Fibroblast of lung (primary cell): ENCODE measurements at regions not wholly inside any gene's neighbourhood (a gene's known extent, or its start where the extent isn't known, plus 50 kb on each side); places are given as distances from the start of the nearest gene placed in this dataset.

Source experiments
- DNase-seq, 2 donors: peaks; one replicate each; pipeline versions ENCODE4 v3.0.0 to v3.0.0-alpha.2; 2010; ENCODE audit warnings: low read depth in 2 of 2
- H2AFZ ChIP-seq: 2 replicates; pipeline ENCODE4 v1.5.1; 2012; ENCODE audit warnings: low read length, control low read depth, inconsistent platforms
- H3K27ac ChIP-seq: 2 replicates; pipeline ENCODE4 v1.5.1; 2011; ENCODE audit warnings: low read length, control low read depth; ENCODE audit not compliant: insufficient read depth
- H3K27me3 ChIP-seq: 2 replicates; pipeline ENCODE4 v1.5.1; 2011; ENCODE audit warnings: mild to moderate bottlenecking, low read length; ENCODE audit not compliant: control insufficient read depth, insufficient read depth
- H3K36me3 ChIP-seq: 2 replicates; pipeline ENCODE4 v1.5.1; 2011; ENCODE audit warnings: low read length; ENCODE audit not compliant: control insufficient read depth, insufficient read depth
- H3K4me1 ChIP-seq: 2 replicates; pipeline ENCODE4 v1.5.1; 2011; ENCODE audit warnings: low read length; ENCODE audit not compliant: control insufficient read depth, insufficient read depth; ENCODE audit errors: extremely low read depth
- H3K4me2 ChIP-seq: 2 replicates; pipeline ENCODE4 v1.5.1; 2011; ENCODE audit warnings: low read length, control low read depth; ENCODE audit not compliant: insufficient read depth; ENCODE audit errors: extremely low read depth
- H3K4me3 ChIP-seq, 4 experiments: fragments of 200-600 bp in 1 of 4; sonication (generic) in 1 of 4; replicated peaks in 1 of 4; 2 replicates each; pipeline ENCODE4 v1.5.1; 2011 to 2016; ENCODE audit warnings: low read length in 4 of 4, low read depth in 3 of 4, mild to moderate bottlenecking in 3 of 4, control low read depth in 2 of 4, inconsistent platforms in 1 of 4, mixed read lengths in 1 of 4; ENCODE audit not compliant: insufficient read depth in 1 of 4; ENCODE audit errors: control extremely low read depth in 1 of 4
- H3K79me2 ChIP-seq: 2 replicates; pipeline ENCODE4 v1.5.1; 2012; ENCODE audit warnings: mild to moderate bottlenecking, low read length, inconsistent platforms; ENCODE audit not compliant: control insufficient read depth, insufficient read depth
- H3K9ac ChIP-seq: 2 replicates; pipeline ENCODE4 v1.5.1; 2011; ENCODE audit warnings: mild to moderate bottlenecking, low read length, control low read depth; ENCODE audit not compliant: insufficient read depth
- H3K9me3 ChIP-seq: 2 replicates; pipeline ENCODE4 v1.5.1; 2012; ENCODE audit warnings: low read depth, low read length; ENCODE audit not compliant: control insufficient read depth, insufficient read depth
- H4K20me1 ChIP-seq: 2 replicates; pipeline ENCODE4 v1.5.1; 2011; ENCODE audit warnings: low read length; ENCODE audit not compliant: control insufficient read depth, insufficient read depth; ENCODE audit errors: extremely low read depth
- EZH2 ChIP-seq: IDR thresholded peaks from 2 replicates; pipeline ENCODE4 v1.5.1; 2012; ENCODE audit warnings: low read length, control low read depth, mild to moderate bottlenecking; ENCODE audit errors: missing control alignments
- TF ChIP-seq, protein P1 (sequence below), 2 donors: IDR thresholded peaks in 1 of 2; conservative IDR thresholded peaks in 1 of 2; 1 replicate in 1 of 2; 2 replicates in 1 of 2; pipeline ENCODE4 v1.5.1; 2011 to 2012; ENCODE audit warnings: low read length in 2 of 2, control low read depth in 1 of 2, inconsistent platforms in 1 of 2, low read depth in 1 of 2, mild to moderate bottlenecking in 1 of 2

DNA sequence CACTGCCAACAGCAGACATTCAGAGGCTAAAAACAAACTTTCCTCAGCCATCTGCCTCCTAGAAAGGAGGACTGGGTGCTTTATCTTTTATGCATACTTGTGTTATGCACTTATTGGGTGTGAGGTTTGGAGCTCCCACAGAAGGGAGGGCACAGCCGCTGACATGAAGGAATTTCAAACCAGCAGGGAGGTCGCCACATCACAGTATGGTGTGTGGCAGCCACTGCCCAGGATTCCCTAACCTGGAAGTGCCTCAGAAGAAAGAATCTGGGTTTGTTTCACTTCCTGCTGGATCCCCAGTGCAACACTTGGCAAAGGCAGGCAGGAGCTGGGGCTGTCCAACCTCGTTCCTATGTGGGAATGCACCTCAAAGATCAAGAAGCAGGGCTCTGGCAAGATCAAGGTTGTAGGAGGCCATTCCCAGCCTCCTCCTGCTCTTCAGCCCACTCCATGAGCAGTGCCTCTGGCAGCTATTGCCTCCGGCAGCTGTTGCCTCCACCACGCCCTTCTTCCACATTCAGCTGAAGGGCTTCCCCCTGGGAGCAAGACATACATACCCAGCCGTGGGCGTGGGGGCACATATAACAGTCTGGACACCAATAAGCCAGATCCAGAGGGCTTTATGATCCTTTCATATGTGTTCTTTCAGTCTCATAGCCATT is 109.0 kb upstream of the MAMLD1 start:
- TF ChIP-seq EZH2: no peak
- TF ChIP-seq, protein P1, sequence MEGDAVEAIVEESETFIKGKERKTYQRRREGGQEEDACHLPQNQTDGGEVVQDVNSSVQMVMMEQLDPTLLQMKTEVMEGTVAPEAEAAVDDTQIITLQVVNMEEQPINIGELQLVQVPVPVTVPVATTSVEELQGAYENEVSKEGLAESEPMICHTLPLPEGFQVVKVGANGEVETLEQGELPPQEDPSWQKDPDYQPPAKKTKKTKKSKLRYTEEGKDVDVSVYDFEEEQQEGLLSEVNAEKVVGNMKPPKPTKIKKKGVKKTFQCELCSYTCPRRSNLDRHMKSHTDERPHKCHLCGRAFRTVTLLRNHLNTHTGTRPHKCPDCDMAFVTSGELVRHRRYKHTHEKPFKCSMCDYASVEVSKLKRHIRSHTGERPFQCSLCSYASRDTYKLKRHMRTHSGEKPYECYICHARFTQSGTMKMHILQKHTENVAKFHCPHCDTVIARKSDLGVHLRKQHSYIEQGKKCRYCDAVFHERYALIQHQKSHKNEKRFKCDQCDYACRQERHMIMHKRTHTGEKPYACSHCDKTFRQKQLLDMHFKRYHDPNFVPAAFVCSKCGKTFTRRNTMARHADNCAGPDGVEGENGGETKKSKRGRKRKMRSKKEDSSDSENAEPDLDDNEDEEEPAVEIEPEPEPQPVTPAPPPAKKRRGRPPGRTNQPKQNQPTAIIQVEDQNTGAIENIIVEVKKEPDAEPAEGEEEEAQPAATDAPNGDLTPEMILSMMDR (conservative IDR thresholded peaks at IDR 0.05 in 1 of 2, IDR thresholded peaks at IDR 0.05 in 1 of 2; ENCODE audit: low read depth in 1 of 2, low read length in 2 of 2): no peak
- no peaks in the 10 kb centered on the region for H4K20me1 ChIP-seq
- no peak overlapping the region for H3K4me2 ChIP-seq
- no peaks in the 10 kb centered on the region for H3K36me3 ChIP-seq
- no peaks in the 10 kb centered on the region for H3K4me1 ChIP-seq
- no peak overlapping the region for H3K9ac ChIP-seq
- H3K27me3 ChIP-seq: no peaks in the 10 kb centered on the region
- no peaks in the 10 kb centered on the region for H3K79me2 ChIP-seq
- H3K27ac ChIP-seq: no peak overlapping the region
- no peak for DNase-seq
- H2AFZ ChIP-seq: no peak overlapping the region
- no peaks in the 10 kb centered on the region for H3K9me3 ChIP-seq
- no peak overlapping the region for H3K4me3 ChIP-seq

DNA sequence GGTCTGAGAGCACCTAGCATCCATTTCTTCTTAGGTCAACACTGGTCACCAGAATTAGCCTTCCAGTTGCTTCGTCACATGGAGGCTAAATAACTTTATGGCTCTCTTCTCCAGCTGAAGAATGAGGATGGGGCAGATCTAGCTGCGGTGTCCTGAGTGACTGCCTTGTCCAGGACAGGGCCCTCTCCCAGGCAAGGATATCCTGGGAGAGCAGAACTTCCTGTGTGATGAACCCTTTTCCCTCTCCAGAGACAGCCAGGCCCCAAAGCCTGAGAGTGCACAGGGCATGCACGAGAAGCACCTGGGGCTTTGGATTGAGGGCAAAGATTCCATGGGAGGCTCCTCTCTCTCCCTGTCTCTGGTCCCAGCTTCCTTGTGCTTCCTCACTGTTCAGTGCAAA is 108.2 kb upstream of the MAMLD1 start:
- Histone ChIP-seq H3K9ac (no peak overlapping the region), H2AFZ (no peak overlapping the region), H4K20me1 (no peaks in the 10 kb centered on the region), H3K27me3 (no peaks in the 10 kb centered on the region), H3K9me3 (no peaks in the 10 kb centered on the region), H3K79me2 (no peaks in the 10 kb centered on the region), H3K4me1 (no peaks in the 10 kb centered on the region), H3K27ac (no peak overlapping the region), H3K4me2 (no peak overlapping the region), H3K36me3 (no peaks in the 10 kb centered on the region), H3K4me3 (no peak overlapping the region)
- DNase-seq: no peak
- TF ChIP-seq EZH2: no peak
- TF ChIP-seq, protein P1 (conservative IDR thresholded peaks at IDR 0.05 in 1 of 2, IDR thresholded peaks at IDR 0.05 in 1 of 2; ENCODE audit: low read depth in 1 of 2, low read length in 2 of 2): no peak

DNA sequence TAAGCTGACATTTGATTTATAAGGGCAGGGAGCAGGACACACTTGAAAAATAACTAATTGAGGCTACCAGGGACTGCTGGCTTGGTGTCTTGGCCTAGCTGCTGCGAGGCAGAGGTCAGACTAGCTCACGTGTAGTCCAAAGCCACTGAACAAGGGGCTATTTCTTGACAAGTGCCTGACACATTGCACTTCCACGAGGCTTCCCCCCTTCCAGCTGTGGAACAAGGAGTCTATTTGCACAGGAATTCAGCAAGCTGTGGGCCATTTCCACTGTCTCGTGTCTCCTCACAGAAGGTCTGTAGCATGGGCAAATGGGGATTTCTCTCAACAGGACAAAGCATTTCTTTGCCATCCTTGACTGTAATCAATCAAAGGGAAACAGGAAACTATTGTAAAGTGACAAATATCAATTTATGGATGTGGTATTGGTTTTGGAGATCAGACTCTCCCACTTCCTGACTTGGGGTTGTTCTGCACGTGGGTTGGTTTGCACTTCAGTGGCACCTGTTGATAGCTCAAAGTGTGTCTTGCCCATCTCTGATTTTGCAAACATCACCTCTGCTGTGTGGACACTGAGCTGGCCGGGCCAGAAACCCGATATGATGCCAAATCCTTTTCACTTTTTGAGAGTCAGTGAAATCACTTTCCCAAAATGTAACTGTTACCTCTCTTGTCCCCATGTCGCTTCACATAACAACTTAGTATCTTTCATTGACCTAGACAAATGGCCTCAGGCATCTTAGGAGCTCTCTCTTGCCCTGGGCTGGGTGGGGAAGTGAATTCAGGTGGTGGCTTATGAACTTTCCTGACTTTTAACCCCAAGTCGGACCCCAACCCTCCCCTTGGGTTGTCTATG is 107.4 kb upstream of the MAMLD1 start:
- no peak overlapping the region for H3K9ac ChIP-seq
- no peak for TF ChIP-seq EZH2
- TF ChIP-seq, protein P1 (conservative IDR thresholded peaks at IDR 0.05 in 1 of 2, IDR thresholded peaks at IDR 0.05 in 1 of 2; ENCODE audit: low read depth in 1 of 2, low read length in 2 of 2): no peak
- H3K9me3 ChIP-seq: no peaks in the 10 kb centered on the region
- H3K27me3 ChIP-seq: no peaks in the 10 kb centered on the region
- no peaks in the 10 kb centered on the region for H3K4me1 ChIP-seq
- no peaks in the 10 kb centered on the region for H4K20me1 ChIP-seq
- no peaks in the 10 kb centered on the region for H3K79me2 ChIP-seq
- no peak overlapping the region for H3K4me2 ChIP-seq
- H3K27ac ChIP-seq: no peak overlapping the region
- H3K4me3 ChIP-seq: no peak overlapping the region
- no peak overlapping the region for H2AFZ ChIP-seq
- H3K36me3 ChIP-seq: no peaks in the 10 kb centered on the region
- no peak for DNase-seq
